Left lung (tissue), 4 donors: ENCODE measurements at regions not wholly inside any gene's neighbourhood (a gene's known extent, or its start where the extent isn't known, plus 50 kb on each side); places are given as distances from the start of the nearest gene placed in this dataset.
A peak's percentile ranks its signal among the peaks of the same experiment; 100 is the strongest.
"Not testable (repeated sequence)": the region's sequence is repeated elsewhere in the genome, so short reads cannot be mapped to it uniquely, and the experiment has no call there.

Experiments
- ATAC-seq: fragments of 200-7000 bp; cut with Tn5 transposase; one replicate; pipeline ENCODE4 v1.9.1; 2020; ENCODE audit warnings: moderate library complexity
- DNase-seq, 4 donors: peaks; one replicate each; pipeline ENCODE4 v3.0.0-alpha.2; 2013 to 2020
- H3K27ac ChIP-seq, 2 donors: fragments of 200-600 bp; sonication (generic) in 1 of 2; one replicate each; pipeline versions ENCODE4 v1.5.0 to v1.8.0; 2020 to 2021
- H3K27me3 ChIP-seq, 2 donors: fragments of 200-600 bp; sonication (generic) in 1 of 2; one replicate each; pipeline versions ENCODE4 v1.5.0 to v1.8.0; 2020 to 2021
- H3K36me3 ChIP-seq, 2 donors: fragments of 200-600 bp; sonication (generic) in 1 of 2; one replicate each; pipeline versions ENCODE4 v1.5.0 to v1.8.0; 2020 to 2021
- H3K4me1 ChIP-seq, 2 donors: fragments of 200-600 bp; one replicate each; pipeline ENCODE4 v1.8.0; 2021
- H3K4me3 ChIP-seq, 2 donors: fragments of 200-600 bp; sonication (generic) in 1 of 2; one replicate each; pipeline versions ENCODE4 v1.5.0 to v1.8.0; 2020 to 2021; ENCODE audit warnings: mild to moderate bottlenecking in 1 of 2
- H3K9me3 ChIP-seq, 2 donors: fragments of 200-600 bp; sonication (generic) in 1 of 2; one replicate each; pipeline versions ENCODE4 v1.5.0 to v1.8.0; 2020 to 2021
- intact Hi-C, 2 donors: fragments of 100-400 bp; cut with DNase I; formaldehyde crosslinking; loops; one replicate each; pipeline versions ENCODE4 v1.11.2 to v1.14.2; 2022
- TF ChIP-seq, protein P1 (sequence below), 2 donors: fragments of 200-600 bp; sonication (generic) in 1 of 2; IDR thresholded peaks; one replicate each; pipeline versions ENCODE4 v1.5.0 to v1.8.0; 2021; ENCODE audit warnings: antibody characterized with exemption in 2 of 2
- donor health status: DM: no; HTN: yes; CAD: no.
- donor health status: DM: no; HTN: no; CAD: no.

GRCh38 chr5:17748201-17748600 lies 113.9 kb downstream of the TAF11L14 start:
- TF ChIP-seq, protein P1, sequence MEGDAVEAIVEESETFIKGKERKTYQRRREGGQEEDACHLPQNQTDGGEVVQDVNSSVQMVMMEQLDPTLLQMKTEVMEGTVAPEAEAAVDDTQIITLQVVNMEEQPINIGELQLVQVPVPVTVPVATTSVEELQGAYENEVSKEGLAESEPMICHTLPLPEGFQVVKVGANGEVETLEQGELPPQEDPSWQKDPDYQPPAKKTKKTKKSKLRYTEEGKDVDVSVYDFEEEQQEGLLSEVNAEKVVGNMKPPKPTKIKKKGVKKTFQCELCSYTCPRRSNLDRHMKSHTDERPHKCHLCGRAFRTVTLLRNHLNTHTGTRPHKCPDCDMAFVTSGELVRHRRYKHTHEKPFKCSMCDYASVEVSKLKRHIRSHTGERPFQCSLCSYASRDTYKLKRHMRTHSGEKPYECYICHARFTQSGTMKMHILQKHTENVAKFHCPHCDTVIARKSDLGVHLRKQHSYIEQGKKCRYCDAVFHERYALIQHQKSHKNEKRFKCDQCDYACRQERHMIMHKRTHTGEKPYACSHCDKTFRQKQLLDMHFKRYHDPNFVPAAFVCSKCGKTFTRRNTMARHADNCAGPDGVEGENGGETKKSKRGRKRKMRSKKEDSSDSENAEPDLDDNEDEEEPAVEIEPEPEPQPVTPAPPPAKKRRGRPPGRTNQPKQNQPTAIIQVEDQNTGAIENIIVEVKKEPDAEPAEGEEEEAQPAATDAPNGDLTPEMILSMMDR (IDR thresholded peaks at IDR 0.05) = no peak
- intact Hi-C loops = no loop called here
- ATAC-seq (no peak), DNase-seq (no peak)
- no peak overlapping the region for H3K27ac ChIP-seq
- H3K36me3 ChIP-seq = no peaks in the 10 kb centered on the region
- H3K4me1 ChIP-seq = peaks cover 0 to 7% of the 10 kb centered on the region in 2 donors
- no peak overlapping the region for H3K4me3 ChIP-seq
- H3K9me3 ChIP-seq = no peaks in the 10 kb centered on the region
- H3K27me3 ChIP-seq = no peaks in the 10 kb centered on the region

- DNase-seq (no peak), ATAC-seq (no peak)
- Histone ChIP-seq H3K9me3 (no peaks in the 10 kb centered on the region), H3K27me3 (no peaks in the 10 kb centered on the region), H3K4me1 (peaks cover 0 to 7% of the 10 kb centered on the region in 2 donors), H3K27ac (no peak overlapping the region), H3K4me3 (no peak overlapping the region), H3K36me3 (no peaks in the 10 kb centered on the region)
- TF ChIP-seq, protein P1 (IDR thresholded peaks at IDR 0.05) = no peak
- intact Hi-C loops = no loop called here
These were observed 114.7 kb downstream of the TAF11L14 start for GRCh38 chr5:17748941-17749340.

DNA sequence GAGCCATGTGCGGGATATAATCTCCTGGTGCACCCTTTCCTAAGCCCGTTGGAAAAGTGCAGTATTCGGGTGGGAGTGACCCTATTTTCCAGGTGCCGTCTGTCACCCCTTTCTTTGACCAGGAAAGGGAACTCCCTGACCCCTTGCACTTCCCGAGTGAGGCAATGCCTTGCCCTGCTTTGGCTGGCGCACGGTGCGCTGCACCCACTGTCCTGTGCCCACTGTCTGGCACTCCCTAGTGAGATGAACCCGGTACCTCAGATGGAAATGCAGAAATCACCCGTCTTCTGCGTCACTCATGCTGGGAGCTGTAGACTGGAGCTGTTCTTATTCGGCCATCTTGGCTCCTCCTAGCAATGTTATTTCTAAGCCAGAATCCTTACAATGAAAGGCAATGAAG lies 121.1 kb downstream of the TAF11L14 start:
- H3K4me3 ChIP-seq, DNase-seq, H3K36me3 ChIP-seq, H3K9me3 ChIP-seq, H3K4me1 ChIP-seq, H3K27me3 ChIP-seq, ATAC-seq, H3K27ac ChIP-seq, intact Hi-C loops: not testable (repeated sequence)

DNA sequence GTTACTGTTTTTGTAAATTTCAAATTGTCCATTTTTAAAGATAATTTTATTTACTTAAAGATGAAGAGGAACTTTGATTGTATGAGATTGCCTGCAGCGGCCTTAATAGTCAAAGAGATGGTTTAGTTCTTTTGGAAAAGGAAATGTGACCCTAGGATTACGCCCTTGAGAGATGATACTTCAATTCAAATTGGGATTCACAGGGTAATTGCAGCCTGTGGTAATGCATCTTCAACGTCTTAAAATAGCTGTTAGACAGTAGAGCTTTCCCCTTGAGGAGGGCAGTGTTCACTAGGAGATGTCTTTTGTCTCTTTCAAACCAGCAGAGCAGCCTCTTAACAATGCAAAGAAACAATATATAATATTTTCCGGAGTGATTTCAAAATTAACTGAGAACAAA lies 127.1 kb downstream of the TAF11L14 start:
- DNase-seq = no peak
- H3K27me3 ChIP-seq = no peaks in the 10 kb centered on the region
- H3K9me3 ChIP-seq = no peaks in the 10 kb centered on the region
- intact Hi-C loops = no loop called here
- no peaks in the 10 kb centered on the region for H3K4me1 ChIP-seq
- no peak overlapping the region for H3K27ac ChIP-seq
- no peak overlapping the region for H3K4me3 ChIP-seq
- TF ChIP-seq, protein P1 (IDR thresholded peaks at IDR 0.05) = no peak
- ATAC-seq = no peak
- no peaks in the 10 kb centered on the region for H3K36me3 ChIP-seq

DNA sequence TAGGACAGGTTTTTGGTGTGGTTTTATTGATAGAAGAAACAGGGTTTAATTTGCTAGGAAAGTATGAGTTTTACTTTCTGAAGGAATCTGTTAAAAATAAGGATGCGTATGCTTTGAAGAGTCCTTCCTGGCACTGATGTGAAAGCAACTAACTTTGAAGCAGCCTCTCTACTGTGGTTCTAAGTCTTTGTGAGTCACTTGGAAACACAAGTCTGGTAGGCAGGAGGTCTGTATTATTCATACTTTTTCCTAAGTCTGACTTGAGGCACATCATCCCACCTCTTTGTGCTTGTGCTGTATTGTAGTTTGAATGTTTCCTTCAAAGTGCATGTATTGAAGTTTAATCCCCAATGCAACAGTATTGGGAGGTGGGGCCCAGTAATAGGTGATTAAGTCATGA lies 129.0 kb downstream of the TAF11L14 start:
- intact Hi-C loops = no loop called here
- Histone ChIP-seq H3K36me3 (no peaks in the 10 kb centered on the region), H3K4me3 (no peak overlapping the region), H3K9me3 (no peaks in the 10 kb centered on the region), H3K4me1 (no peaks in the 10 kb centered on the region), H3K27ac (no peak overlapping the region), H3K27me3 (no peaks in the 10 kb centered on the region)
- TF ChIP-seq, protein P1 (IDR thresholded peaks at IDR 0.05) = no peak
- no peak for DNase-seq
- ATAC-seq = peak; percentile 24

- Histone ChIP-seq H3K4me3 (no peak overlapping the region), H3K27me3 (no peaks in the 10 kb centered on the region), H3K36me3 (no peaks in the 10 kb centered on the region), H3K27ac (no peak overlapping the region), H3K4me1 (no peaks in the 10 kb centered on the region), H3K9me3 (no peaks in the 10 kb centered on the region)
- DNase-seq = no peak
- TF ChIP-seq, protein P1 (IDR thresholded peaks at IDR 0.05) = no peak
- ATAC-seq = no peak
- intact Hi-C loops = no loop called here
These were observed 131.8 kb downstream of the TAF11L14 start for GRCh38 chr5:17766031-17766430.
